Left ventricle myocardium inferior (tissue), 1 donor: ENCODE measurements at regions not wholly inside any gene's neighbourhood (a gene's known extent, or its start where the extent isn't known, plus 50 kb on each side); places are given as distances from the start of the nearest gene placed in this dataset.

ENCODE experiments used
- DNase-seq: peaks from one replicate; pipeline ENCODE4 v3.0.0-alpha.2; 2020
- H3K27ac ChIP-seq: fragments of 200-600 bp; replicated peaks from 2 replicates; pipeline ENCODE4 v1.8.0; 2021
- H3K27me3 ChIP-seq: fragments of 200-600 bp; 2 replicates; pipeline ENCODE4 v1.8.0; 2021; ENCODE audit warnings: low read depth
- H3K36me3 ChIP-seq: fragments of 200-600 bp; 2 replicates; pipeline ENCODE4 v1.8.0; 2021
- H3K4me1 ChIP-seq: fragments of 200-600 bp; 2 replicates; pipeline ENCODE4 v1.8.0; 2021
- H3K4me3 ChIP-seq: fragments of 200-600 bp; 2 replicates; pipeline ENCODE4 v1.8.0; 2021; ENCODE audit warnings: mild to moderate bottlenecking, moderate library complexity
- H3K9me3 ChIP-seq: fragments of 200-600 bp; replicated peaks from 2 replicates; pipeline ENCODE4 v1.8.0; 2021
- CTCF ChIP-seq: fragments of 200-600 bp; IDR thresholded peaks from 2 replicates; pipeline ENCODE4 v1.8.0; 2021; ENCODE audit warnings: antibody characterized with exemption, mild to moderate bottlenecking, borderline replicate concordance
- intact Hi-C: fragments of 100-400 bp; cut with micrococcal nuclease; formaldehyde crosslinking; loops from one replicate; pipeline ENCODE4 v1.11.0; 2022
- donor health status: DM: no; HTN: yes; CAD: no; lungs with severe emphysema.

GRCh38 chr5:61969755-61970154 lies 336.3 kb upstream of the KIF2A start:
- intact Hi-C loops, result no loop called here
- TF ChIP-seq CTCF, result no peak

GRCh38 chr5:61970218-61970617 lies 335.8 kb upstream of the KIF2A start:
- H3K4me3 ChIP-seq, result no peak overlapping the region
- TF ChIP-seq CTCF, result no peak
- intact Hi-C loops, result no loop called here
- H3K27ac ChIP-seq, result no peak overlapping the region
- DNase-seq, result no peak
- H3K9me3 ChIP-seq, result no peaks in the 10 kb centered on the region
- peaks cover 40% of the 10 kb centered on the region for H3K27me3 ChIP-seq
- H3K4me1 ChIP-seq, result no peaks in the 10 kb centered on the region
- H3K36me3 ChIP-seq, result no peaks in the 10 kb centered on the region

More at GRCh38 chr5:61969755-61970154, 336.3 kb upstream of the KIF2A start:
- no peak overlapping the region for H3K4me3 ChIP-seq
- H3K36me3 ChIP-seq, result no peaks in the 10 kb centered on the region
- DNase-seq, result no peak
- H3K27ac ChIP-seq, result no peak overlapping the region
- no peaks in the 10 kb centered on the region for H3K4me1 ChIP-seq
- H3K27me3 ChIP-seq, result peaks cover 40% of the 10 kb centered on the region
- no peaks in the 10 kb centered on the region for H3K9me3 ChIP-seq

DNA sequence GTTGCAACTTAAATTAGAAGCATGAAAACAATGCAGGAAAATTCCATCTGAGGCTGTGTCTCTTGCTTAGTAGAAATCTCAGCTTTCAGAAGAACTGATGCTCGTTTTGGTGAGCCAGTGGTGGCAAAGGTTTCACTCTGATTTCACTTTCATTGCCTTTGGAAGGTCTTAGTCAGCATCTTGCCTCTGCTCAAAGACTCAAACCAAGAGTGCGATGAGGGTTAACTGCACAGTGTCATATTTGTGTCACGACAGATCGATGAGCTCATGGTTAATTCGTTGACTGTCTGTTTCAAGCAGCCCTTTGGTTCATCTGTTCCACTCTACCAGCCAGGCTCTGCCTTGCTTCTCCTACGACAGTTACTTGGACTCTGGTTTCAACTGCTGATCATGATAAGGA lies 331.3 kb upstream of the KIF2A start:
- H3K4me3 ChIP-seq, result no peak overlapping the region
- H3K36me3 ChIP-seq, result no peaks in the 10 kb centered on the region
- DNase-seq, result no peak
- H3K9me3 ChIP-seq, result no peaks in the 10 kb centered on the region
- no peak for TF ChIP-seq CTCF
- H3K27me3 ChIP-seq, result peaks cover 19% of the 10 kb centered on the region
- no peaks in the 10 kb centered on the region for H3K4me1 ChIP-seq
- intact Hi-C loops, result no loop called here
- no peak overlapping the region for H3K27ac ChIP-seq

- intact Hi-C loops, result no loop called here
- no peak overlapping the region for H3K4me3 ChIP-seq
- no peak for TF ChIP-seq CTCF
- no peaks in the 10 kb centered on the region for H3K27me3 ChIP-seq
- no peak overlapping the region for H3K27ac ChIP-seq
- H3K36me3 ChIP-seq, result no peaks in the 10 kb centered on the region
- peaks cover 13% of the 10 kb centered on the region for H3K9me3 ChIP-seq
- H3K4me1 ChIP-seq, result no peaks in the 10 kb centered on the region
- no peak for DNase-seq
Observed at GRCh38 chr5:61981886-61982285, 324.1 kb upstream of the KIF2A start.

GRCh38 chr5:61991430-61991829 lies 314.6 kb upstream of the KIF2A start:
- no peak for DNase-seq
- no peaks in the 10 kb centered on the region for H3K36me3 ChIP-seq
- no peak overlapping the region for H3K27ac ChIP-seq
- no peaks in the 10 kb centered on the region for H3K4me1 ChIP-seq
- H3K27me3 ChIP-seq, result peaks cover 8% of the 10 kb centered on the region
- no peak for TF ChIP-seq CTCF
- peaks cover 13% of the 10 kb centered on the region for H3K9me3 ChIP-seq
- intact Hi-C loops, result no loop called here
- H3K4me3 ChIP-seq, result no peak overlapping the region

DNA sequence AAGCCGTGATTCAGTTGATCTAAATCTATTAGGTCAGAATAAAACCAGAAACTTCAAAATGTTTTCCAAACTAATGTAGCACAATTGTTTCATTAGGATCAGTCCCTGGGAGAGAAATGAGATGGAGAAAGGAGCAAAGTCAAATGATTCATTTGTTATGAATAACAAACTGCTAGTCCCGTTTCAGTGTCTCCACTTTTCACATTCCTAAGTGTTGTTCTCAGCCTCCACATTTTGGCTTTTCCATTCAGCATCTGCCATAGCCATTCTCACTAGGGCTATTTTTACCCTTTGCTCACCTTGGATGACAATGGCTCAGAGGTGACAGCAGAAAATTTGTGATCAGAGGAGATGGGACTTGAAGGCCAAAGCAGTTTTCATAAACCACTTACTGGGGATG lies 314.1 kb upstream of the KIF2A start:
- H3K4me1 ChIP-seq, result no peaks in the 10 kb centered on the region
- intact Hi-C loops, result no loop called here
- TF ChIP-seq CTCF, result no peak
- H3K27ac ChIP-seq, result no peak overlapping the region
- H3K9me3 ChIP-seq, result peaks cover 9% of the 10 kb centered on the region
- H3K4me3 ChIP-seq, result no peak overlapping the region
- H3K36me3 ChIP-seq, result no peaks in the 10 kb centered on the region
- peaks cover 8% of the 10 kb centered on the region for H3K27me3 ChIP-seq
- no peak for DNase-seq
